HepG2 (cell line): ENCODE measurements at regions not wholly inside any gene's neighbourhood (a gene's known extent, or its start where the extent isn't known, plus 50 kb on each side); places are given as distances from the start of the nearest gene placed in this dataset.
A peak's percentile ranks its signal among the peaks of the same experiment; 100 is the strongest.

ENCODE experiments used
- ATAC-seq: fragments of 200-7000 bp; cut with Tn5 transposase; 3 replicates; pipeline ENCODE4 v1.9.1; 2020; ENCODE audit warnings: mild to moderate bottlenecking, moderate library complexity
- BruUV-seq: library from RNA; stranded (reverse); fragments of 400-500 nt; replicated peaks from 2 replicates; lab custom pipeline; 2021; lab: Mats Ljungman, UMichigan
- CTCF ChIA-PET: fragments of 300-600 bp; formaldehyde crosslinking; extraction: SDS; loops from one replicate; lab custom pipeline; 2021; ENCODE audit warnings: low total read pairs, inconsistent platforms, low intra/inter-chr PET ratio; lab: Yijun Ruan, JAX
- POLR2A ChIA-PET: fragments of 350-600 bp; sonication (Branson Sonifier 250); formaldehyde crosslinking; loops from one replicate; lab custom pipeline; 2020; ENCODE audit warnings: antibody characterized with exemption, inconsistent platforms; lab: Yijun Ruan, JAX
- DNase-seq: peaks from one replicate; pipeline ENCODE4 v3.0.0-alpha.2; 2015; ENCODE audit warnings: low spot score
- FAIRE-seq: peaks from 3 replicates; lab custom pipeline; 2011; peaks lifted over from hg19 to GRCh38; lab: Jason Lieb, UNC
- H2AFZ ChIP-seq: one replicate; pipeline ENCODE4 v1.6.1; 2011; ENCODE audit warnings: low read length, inconsistent platforms
- H3K27ac ChIP-seq: fragments of 300-600 bp; 3 replicates; pipeline ENCODE4 v1.8.0; 2011; ENCODE audit warnings: mixed run types, mild to moderate bottlenecking, mixed read lengths, low read length, inconsistent platforms; ENCODE audit not compliant: insufficient read depth; ENCODE audit errors: extremely low read length
- H3K27me3 ChIP-seq, 2 experiments: fragments of 200-600 bp in 1 of 2; 2 replicates in 1 of 2; 3 replicates in 1 of 2; pipeline versions ENCODE4 v1.6.0 to v1.8.0; 2011; ENCODE audit warnings: low read length in 2 of 2, mild to moderate bottlenecking in 2 of 2, moderate library complexity in 2 of 2, inconsistent platforms in 1 of 2; ENCODE audit not compliant: insufficient read depth in 2 of 2, control insufficient read depth in 1 of 2
- H3K36me3 ChIP-seq, 2 experiments: fragments of 200-600 bp in 1 of 2; replicated peaks in 1 of 2; 2 replicates in 1 of 2; 3 replicates in 1 of 2; pipeline versions ENCODE4 v1.5.1 to v1.8.0; 2011; ENCODE audit warnings: low read length in 2 of 2, inconsistent platforms in 1 of 2; ENCODE audit not compliant: insufficient read depth in 2 of 2, control insufficient read depth in 1 of 2
- H3K4me1 ChIP-seq: 2 replicates; pipeline ENCODE4 v1.5.1; 2012; ENCODE audit warnings: low read length, inconsistent platforms; ENCODE audit not compliant: insufficient read depth
- H3K4me2 ChIP-seq: 2 replicates; pipeline ENCODE4 v1.6.0; 2011; ENCODE audit warnings: low read depth, low read length, inconsistent platforms
- H3K4me3 ChIP-seq, 3 experiments: fragments of 200-600 bp in 1 of 3; sonication (generic), shearing (Covaris generic) in 1 of 3; replicated peaks in 1 of 3; 2 replicates each; pipeline ENCODE4 v1.5.1; 2011 to 2016; ENCODE audit warnings: low read length in 3 of 3, inconsistent platforms in 2 of 3, low read depth in 2 of 3, mild to moderate bottlenecking in 2 of 3, control low read depth in 1 of 3, mixed read lengths in 1 of 3; ENCODE audit not compliant: insufficient read depth in 1 of 3
- H3K79me2 ChIP-seq: one replicate; pipeline ENCODE4 v1.6.1; 2011; ENCODE audit warnings: low read length, inconsistent platforms; ENCODE audit not compliant: insufficient read depth
- H3K9ac ChIP-seq: 2 replicates; pipeline ENCODE4 v1.6.0; 2011; ENCODE audit warnings: mild to moderate bottlenecking, low read depth, low read length, inconsistent platforms; ENCODE audit not compliant: insufficient read depth
- H3K9me3 ChIP-seq: 2 replicates; pipeline ENCODE4 v1.5.1; 2012; ENCODE audit warnings: mild to moderate bottlenecking, low read length
- H4K20me1 ChIP-seq: 2 replicates; pipeline ENCODE4 v1.6.0; 2011; ENCODE audit warnings: inconsistent platforms, mild to moderate bottlenecking, low read length, moderate library complexity; ENCODE audit not compliant: insufficient read depth
- FOXP1 ChIP-seq, 2 experiments: fragments of 450-650 bp in 1 of 2; IDR thresholded peaks; 2 replicates each; pipeline ENCODE4 v1.6.1; 2017 to 2018; ENCODE audit warnings: antibody characterized with exemption in 1 of 2
- LCORL ChIP-seq, 2 experiments: fragments of 450-650 bp in 1 of 2; sonication (generic) in 1 of 2; formaldehyde crosslinking in 1 of 2; IDR thresholded peaks; 2 replicates each; pipeline versions ENCODE4 v1.5.0 to v1.6.1; 2017 to 2020; ENCODE audit warnings: antibody characterized with exemption in 1 of 2, missing genetic modification reagents in 1 of 2
- NFIC ChIP-seq: IDR thresholded peaks from 2 replicates; pipeline ENCODE4 v1.6.1; 2012; ENCODE audit warnings: mild to moderate bottlenecking, low read length, inconsistent platforms
- NR2F1 ChIP-seq, 2 experiments: fragments of 450-650 bp in 1 of 2; formaldehyde crosslinking in 1 of 2; IDR thresholded peaks; 2 replicates each; pipeline versions ENCODE4 v1.5.0 to v1.6.1; 2016 to 2020; ENCODE audit warnings: mild to moderate bottlenecking in 1 of 2, missing compliant biosample characterization in 1 of 2, missing genetic modification reagents in 1 of 2, moderate library complexity in 1 of 2
- PCBP2 ChIP-seq: fragments of 200-400 bp; formaldehyde crosslinking; optimal IDR thresholded peaks from 2 replicates; pipeline ENCODE3; 2018; ENCODE audit warnings: low read length, low read depth; ENCODE audit not compliant: poor library complexity, severe bottlenecking
- RFX1 ChIP-seq: fragments of 450-650 bp; IDR thresholded peaks from 2 replicates; pipeline ENCODE4 v1.6.1; 2017
- SSRP1 ChIP-seq: IDR thresholded peaks from 2 replicates; pipeline ENCODE4 v1.6.1; 2016; ENCODE audit warnings: control low read depth
- THYN1 ChIP-seq: sonication (generic); formaldehyde crosslinking; IDR thresholded peaks from 2 replicates; pipeline ENCODE4 v1.8.1; 2023; ENCODE audit warnings: low read depth, mild to moderate bottlenecking, moderate library complexity, missing genetic modification reagents, borderline replicate concordance
- ZNF329 ChIP-seq: sonication (generic); formaldehyde crosslinking; IDR thresholded peaks from 2 replicates; pipeline ENCODE4 v1.9.0; 2021; ENCODE audit warnings: low read depth, mild to moderate bottlenecking, missing genetic modification reagents
- WGBS: methylation state at CpG from one replicate; pipeline ENCODE4 v1.1.6; 2017; ENCODE audit warnings: low lambda C conversion rate; 5-methylcytosine and 5-hydroxymethylcytosine counted together
- in situ Hi-C: cut with HindIII; loops from 2 replicates; pipeline ENCODE4 v1.10.0; 2017; ENCODE audit warnings: low pct_unique_long_range_greater_than_20kb; ENCODE audit not compliant: extremely low pct_ligation_motif_present
- intact Hi-C: fragments of 100-400 bp; cut with micrococcal nuclease; formaldehyde crosslinking; loops from one replicate; pipeline ENCODE4 v1.10.0; 2022; ENCODE audit not compliant: unreplicated experiment
- TF ChIP-seq, protein P1 (sequence below): sonication (generic); formaldehyde crosslinking; IDR thresholded peaks from 2 replicates; pipeline ENCODE4 v1.5.1; 2020; ENCODE audit warnings: mild to moderate bottlenecking, missing genetic modification reagents, borderline replicate concordance
- TF ChIP-seq, protein P2 (sequence below): sonication (generic); formaldehyde crosslinking; IDR thresholded peaks from 2 replicates; pipeline ENCODE4 v1.5.0; 2020; ENCODE audit warnings: missing genetic modification reagents, mild to moderate bottlenecking, borderline replicate concordance

DNA sequence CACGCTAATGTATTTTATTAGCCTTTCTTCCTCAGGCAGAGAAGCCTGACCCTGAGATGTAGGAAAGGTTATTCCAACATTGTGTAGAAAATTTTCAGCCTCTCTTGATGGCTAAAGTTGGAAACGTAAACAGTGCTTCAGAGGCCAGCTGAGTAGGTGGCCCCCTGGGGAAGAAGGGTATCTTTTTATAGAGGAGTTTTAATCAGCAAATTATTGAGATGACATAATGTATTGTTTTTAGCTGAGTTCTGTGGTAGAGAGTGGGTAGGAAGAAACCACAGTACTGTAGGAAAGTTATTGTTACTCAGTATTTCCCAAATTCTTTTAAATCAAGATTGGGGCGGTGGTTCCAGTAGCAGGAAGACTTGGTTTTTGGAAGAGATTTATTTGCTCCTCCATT, 268.8 kb downstream of the DLEU7 start:
- POLR2A ChIA-PET, result no interaction called here

GRCh38 chr13:50575138-50575537, 268.4 kb downstream of the DLEU7 start:
- no peaks in the 10 kb centered on the region for H3K79me2 ChIP-seq
- DNase-seq (peak; percentile 40), FAIRE-seq (no peak), ATAC-seq (peak; percentile 60; the same call in 2 of the 3 replicates)
- CTCF ChIA-PET, result no interaction called here
- H3K4me1 ChIP-seq, result peaks cover 28% of the 10 kb centered on the region
- no peaks in the 10 kb centered on the region for H3K9me3 ChIP-seq
- no peak overlapping the region for H3K9ac ChIP-seq
- H4K20me1 ChIP-seq, result no peaks in the 10 kb centered on the region
- 75% methylated on average over 3 of the region's 3 CpGs for WGBS
- POLR2A ChIA-PET, result interaction anchor here (1.4 kb wide), 1 partner anchor 42 kb away, joined by 4 read pairs; no protein-coding TSS in a partner anchor
- in situ Hi-C loops (no loop called here), intact Hi-C loops (no loop called here)
- H2AFZ ChIP-seq, result no peak overlapping the region
- H3K4me3 ChIP-seq, result no peak overlapping the region
- no TSS peak for BruUV-seq
- no peaks in the 10 kb centered on the region for H3K27me3 ChIP-seq
- no peak overlapping the region for H3K4me2 ChIP-seq
- H3K27ac ChIP-seq, result no peak overlapping the region
- H3K36me3 ChIP-seq, result peaks cover 0 to 4% of the 10 kb centered on the region in 2 experiments; a peak in 1 of 5 replicates
- TF ChIP-seq FOXP1 (IDR thresholded peaks at IDR 0.05) (no peak), FOXP1 (CRISPR knock-in tag; IDR thresholded peaks at IDR 0.05) (peak; percentile 65; the same call in 1 of the 2 replicates), LCORL (IDR thresholded peaks at IDR 0.05) (no peak), LCORL (CRISPR knock-in tag; IDR thresholded peaks at IDR 0.05) (no peak), PCBP2 (no peak), SSRP1 (CRISPR knock-in tag) (no peak), NR2F1 (CRISPR knock-in tag; IDR thresholded peaks at IDR 0.05) (0 out of 4 replicates have a peak, but pooled peaks have one; percentile 26 to 27), ZNF329 (no peak), RFX1 (no peak), THYN1 (CRISPR knock-in tag) (no peak)
- TF ChIP-seq, protein P1, sequence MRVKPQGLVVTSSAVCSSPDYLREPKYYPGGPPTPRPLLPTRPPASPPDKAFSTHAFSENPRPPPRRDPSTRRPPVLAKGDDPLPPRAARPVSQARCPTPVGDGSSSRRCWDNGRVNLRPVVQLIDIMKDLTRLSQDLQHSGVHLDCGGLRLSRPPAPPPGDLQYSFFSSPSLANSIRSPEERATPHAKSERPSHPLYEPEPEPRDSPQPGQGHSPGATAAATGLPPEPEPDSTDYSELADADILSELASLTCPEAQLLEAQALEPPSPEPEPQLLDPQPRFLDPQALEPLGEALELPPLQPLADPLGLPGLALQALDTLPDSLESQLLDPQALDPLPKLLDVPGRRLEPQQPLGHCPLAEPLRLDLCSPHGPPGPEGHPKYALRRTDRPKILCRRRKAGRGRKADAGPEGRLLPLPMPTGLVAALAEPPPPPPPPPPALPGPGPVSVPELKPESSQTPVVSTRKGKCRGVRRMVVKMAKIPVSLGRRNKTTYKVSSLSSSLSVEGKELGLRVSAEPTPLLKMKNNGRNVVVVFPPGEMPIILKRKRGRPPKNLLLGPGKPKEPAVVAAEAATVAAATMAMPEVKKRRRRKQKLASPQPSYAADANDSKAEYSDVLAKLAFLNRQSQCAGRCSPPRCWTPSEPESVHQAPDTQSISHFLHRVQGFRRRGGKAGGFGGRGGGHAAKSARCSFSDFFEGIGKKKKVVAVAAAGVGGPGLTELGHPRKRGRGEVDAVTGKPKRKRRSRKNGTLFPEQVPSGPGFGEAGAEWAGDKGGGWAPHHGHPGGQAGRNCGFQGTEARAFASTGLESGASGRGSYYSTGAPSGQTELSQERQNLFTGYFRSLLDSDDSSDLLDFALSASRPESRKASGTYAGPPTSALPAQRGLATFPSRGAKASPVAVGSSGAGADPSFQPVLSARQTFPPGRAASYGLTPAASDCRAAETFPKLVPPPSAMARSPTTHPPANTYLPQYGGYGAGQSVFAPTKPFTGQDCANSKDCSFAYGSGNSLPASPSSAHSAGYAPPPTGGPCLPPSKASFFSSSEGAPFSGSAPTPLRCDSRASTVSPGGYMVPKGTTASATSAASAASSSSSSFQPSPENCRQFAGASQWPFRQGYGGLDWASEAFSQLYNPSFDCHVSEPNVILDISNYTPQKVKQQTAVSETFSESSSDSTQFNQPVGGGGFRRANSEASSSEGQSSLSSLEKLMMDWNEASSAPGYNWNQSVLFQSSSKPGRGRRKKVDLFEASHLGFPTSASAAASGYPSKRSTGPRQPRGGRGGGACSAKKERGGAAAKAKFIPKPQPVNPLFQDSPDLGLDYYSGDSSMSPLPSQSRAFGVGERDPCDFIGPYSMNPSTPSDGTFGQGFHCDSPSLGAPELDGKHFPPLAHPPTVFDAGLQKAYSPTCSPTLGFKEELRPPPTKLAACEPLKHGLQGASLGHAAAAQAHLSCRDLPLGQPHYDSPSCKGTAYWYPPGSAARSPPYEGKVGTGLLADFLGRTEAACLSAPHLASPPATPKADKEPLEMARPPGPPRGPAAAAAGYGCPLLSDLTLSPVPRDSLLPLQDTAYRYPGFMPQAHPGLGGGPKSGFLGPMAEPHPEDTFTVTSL (CRISPR knock-in tag), result no peak

More for the DNA sequence above, 268.8 kb downstream of the DLEU7 start:
- H3K4me3 ChIP-seq, result no peak overlapping the region
- 0 out of 2 replicates have a peak, but pooled peaks have one; percentile 18 for TF ChIP-seq NFIC
- TF ChIP-seq, protein P2, sequence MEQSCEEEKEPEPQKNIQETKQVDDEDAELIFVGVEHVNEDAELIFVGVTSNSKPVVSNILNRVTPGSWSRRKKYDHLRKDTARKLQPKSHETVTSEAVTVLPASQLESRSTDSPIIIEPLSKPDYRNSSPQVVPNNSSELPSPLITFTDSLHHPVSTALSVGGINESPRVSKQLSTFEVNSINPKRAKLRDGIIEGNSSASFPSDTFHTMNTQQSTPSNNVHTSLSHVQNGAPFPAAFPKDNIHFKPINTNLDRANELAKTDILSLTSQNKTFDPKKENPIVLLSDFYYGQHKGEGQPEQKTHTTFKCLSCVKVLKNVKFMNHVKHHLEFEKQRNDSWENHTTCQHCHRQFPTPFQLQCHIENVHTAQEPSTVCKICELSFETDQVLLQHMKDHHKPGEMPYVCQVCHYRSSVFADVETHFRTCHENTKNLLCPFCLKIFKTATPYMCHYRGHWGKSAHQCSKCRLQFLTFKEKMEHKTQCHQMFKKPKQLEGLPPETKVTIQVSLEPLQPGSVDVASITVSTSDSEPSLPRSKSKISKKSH, result no peak
- TF ChIP-seq, all 625 proteins: peak for 1
- H3K9ac ChIP-seq, result no peak overlapping the region
- no peaks in the 10 kb centered on the region for H3K27me3 ChIP-seq
- in situ Hi-C loops, result no loop called here
- no peak overlapping the region for H3K27ac ChIP-seq
- WGBS, result 98% methylated on average over 3 of the region's 3 CpGs
- ATAC-seq, result no peak
- intact Hi-C loops, result no loop called here
- peaks cover 0 to 3% of the 10 kb centered on the region in 2 experiments; a peak in 1 of 5 replicates for H3K36me3 ChIP-seq
- no TSS peak for BruUV-seq
- H4K20me1 ChIP-seq, result no peaks in the 10 kb centered on the region
- H3K4me2 ChIP-seq, result no peak overlapping the region
- peaks cover 28% of the 10 kb centered on the region for H3K4me1 ChIP-seq
- no peak for FAIRE-seq
- no peaks in the 10 kb centered on the region for H3K9me3 ChIP-seq
- CTCF ChIA-PET, result no interaction called here
- H2AFZ ChIP-seq, result no peak overlapping the region
- no peak for DNase-seq
- no peaks in the 10 kb centered on the region for H3K79me2 ChIP-seq
